HS-5 (cell line): ENCODE measurements at regions not wholly inside any gene's neighbourhood (a gene's known extent, or its start where the extent isn't known, plus 50 kb on each side); places are given as distances from the start of the nearest gene placed in this dataset.
"Not testable (repeated sequence)": the region's sequence is repeated elsewhere in the genome, so short reads cannot be mapped to it uniquely, and the experiment has no call there.

ENCODE experiments used
- DNase-seq: peaks from one replicate; pipeline ENCODE4 v3.0.0-alpha.2; 2012; ENCODE audit warnings: low read depth

- DNase-seq = no peak
These were observed 92.4 kb upstream of the SLC24A3 start for GRCh38 chr20:19120011-19120410.

- no peak for DNase-seq
These were observed 91.9 kb upstream of the SLC24A3 start for GRCh38 chr20:19120569-19120968.

- no peak for DNase-seq
These were observed 91.0 kb upstream of the SLC24A3 start for GRCh38 chr20:19121463-19121862.

GRCh38 chr20:19121916-19122315, 90.5 kb upstream of the SLC24A3 start:
- no peak for DNase-seq

- no peak for DNase-seq
These were observed 90.0 kb upstream of the SLC24A3 start for GRCh38 chr20:19122395-19122794.

GRCh38 chr20:19125508-19125907, 86.9 kb upstream of the SLC24A3 start:
- DNase-seq = no peak

- DNase-seq = no peak
These were observed 83.1 kb upstream of the SLC24A3 start for GRCh38 chr20:19129306-19129705.

- DNase-seq = no peak
These were observed 82.3 kb upstream of the SLC24A3 start for GRCh38 chr20:19129976-19130612.

GRCh38 chr20:19130613-19130984, 81.8 kb upstream of the SLC24A3 start:
- DNase-seq = no peak

GRCh38 chr20:19137641-19138040, 74.8 kb upstream of the SLC24A3 start:
- no peak for DNase-seq

GRCh38 chr20:19138758-19139157, 73.7 kb upstream of the SLC24A3 start:
- no peak for DNase-seq

GRCh38 chr20:19139584-19139983, 72.9 kb upstream of the SLC24A3 start:
- DNase-seq = not testable (repeated sequence)

- DNase-seq = no peak
These were observed 70.4 kb upstream of the SLC24A3 start for GRCh38 chr20:19141998-19142397.

GRCh38 chr20:19143890-19144289, 68.6 kb upstream of the SLC24A3 start:
- no peak for DNase-seq

GRCh38 chr20:19161336-19161735, 51.1 kb upstream of the SLC24A3 start:
- DNase-seq = no peak
